SH-SY5Y (cell line): ENCODE measurements at regions not wholly inside any gene's neighbourhood (a gene's known extent, or its start where the extent isn't known, plus 50 kb on each side); places are given as distances from the start of the nearest gene placed in this dataset.

Experiments used
- GATA2 ChIP-seq: IDR thresholded peaks from 2 replicates; pipeline ENCODE4 v1.6.1; 2011; ENCODE audit warnings: mild to moderate bottlenecking, low read depth, low read length
- GATA3 ChIP-seq: IDR thresholded peaks from 2 replicates; pipeline ENCODE4 v1.6.1; 2011; ENCODE audit warnings: low read depth, mild to moderate bottlenecking, low read length, moderate library complexity

GRCh38 chr2:4101936-4102335, 398.6 kb downstream of the DCDC2C start:
- no peak for TF ChIP-seq GATA2
- no peak for TF ChIP-seq GATA3
